Epithelial cell of esophagus (primary cell): ENCODE measurements at regions not wholly inside any gene's neighbourhood (a gene's known extent, or its start where the extent isn't known, plus 50 kb on each side); places are given as distances from the start of the nearest gene placed in this dataset.

Experiments
- DNase-seq: peaks from one replicate; pipeline ENCODE4 v3.0.0; 2010; ENCODE audit warnings: low read depth
- H3K4me3 ChIP-seq: 2 replicates; pipeline ENCODE4 v1.5.1; 2011; ENCODE audit warnings: mild to moderate bottlenecking, low read length, control low read depth
- CTCF ChIP-seq: IDR thresholded peaks from 2 replicates; pipeline ENCODE4 v1.5.1; 2011; ENCODE audit warnings: low read depth, mild to moderate bottlenecking, low read length, control low read depth, inconsistent platforms; ENCODE audit not compliant: insufficient read depth; ENCODE audit errors: missing control alignments

GRCh38 chr9:120281665-120282064 is 298.3 kb downstream of the CDK5RAP2 start:
- DNase-seq = no peak
- TF ChIP-seq CTCF = no peak
- no peak overlapping the region for H3K4me3 ChIP-seq

- no peak for TF ChIP-seq CTCF
- peak; percentile 8 for DNase-seq
- H3K4me3 ChIP-seq = no peak overlapping the region
Measured at GRCh38 chr9:120267929-120268328, 312.0 kb downstream of the CDK5RAP2 start.

GRCh38 chr9:120265791-120266190 is 314.2 kb downstream of the CDK5RAP2 start:
- TF ChIP-seq CTCF = no peak
- peak; percentile 6 for DNase-seq
- no peak overlapping the region for H3K4me3 ChIP-seq

- no peak overlapping the region for H3K4me3 ChIP-seq
- no peak for TF ChIP-seq CTCF
- no peak for DNase-seq
Measured at GRCh38 chr9:120264528-120264927, 315.4 kb downstream of the CDK5RAP2 start.

GRCh38 chr9:120263836-120264235 is 316.1 kb downstream of the CDK5RAP2 start:
- TF ChIP-seq CTCF = no peak
- DNase-seq = no peak
- H3K4me3 ChIP-seq = no peak overlapping the region

- no peak overlapping the region for H3K4me3 ChIP-seq
- TF ChIP-seq CTCF = no peak
- no peak for DNase-seq
Measured at GRCh38 chr9:120261419-120261818, 318.5 kb downstream of the CDK5RAP2 start.

GRCh38 chr9:120259100-120259499 is 320.9 kb downstream of the CDK5RAP2 start:
- DNase-seq = no peak
- no peak for TF ChIP-seq CTCF
- no peak overlapping the region for H3K4me3 ChIP-seq
